Immature natural killer cell (primary cell): ENCODE measurements at regions not wholly inside any gene's neighbourhood (a gene's known extent, or its start where the extent isn't known, plus 50 kb on each side); places are given as distances from the start of the nearest gene placed in this dataset.
"Not testable (repeated sequence)": the region's sequence is repeated elsewhere in the genome, so short reads cannot be mapped to it uniquely, and the experiment has no call there.

Experiments used
- DNase-seq, 3 donors: peaks; one replicate each; pipeline ENCODE4 v3.0.0; 2022; ENCODE audit warnings: mixed read lengths in 1 of 3
- H3K27ac Mint-ChIP-seq, 6 donors: one replicate each; pipeline ENCODE4 v1.8.0; 2020; ENCODE audit warnings: mixed read lengths in 6 of 6, mild to moderate bottlenecking in 5 of 6, inconsistent platforms in 4 of 6, moderate library complexity in 3 of 6
- H3K27me3 Mint-ChIP-seq, 3 donors: one replicate each; pipeline ENCODE4 v1.8.0; 2020 to 2021; ENCODE audit warnings: low read depth in 3 of 3, mild to moderate bottlenecking in 3 of 3, mixed read lengths in 3 of 3, moderate library complexity in 3 of 3, inconsistent platforms in 1 of 3
- H3K36me3 Mint-ChIP-seq, 3 donors: one replicate each; pipeline ENCODE4 v1.8.0; 2020; ENCODE audit warnings: mixed read lengths in 3 of 3, inconsistent platforms in 2 of 3, mild to moderate bottlenecking in 2 of 3
- H3K4me1 Mint-ChIP-seq, 2 donors: one replicate each; pipeline ENCODE4 v1.8.0; 2020; ENCODE audit warnings: inconsistent platforms in 2 of 2, mild to moderate bottlenecking in 2 of 2, mixed read lengths in 2 of 2, moderate library complexity in 1 of 2
- H3K4me3 Mint-ChIP-seq, 5 donors: one replicate each; pipeline ENCODE4 v1.8.0; 2020; ENCODE audit warnings: mild to moderate bottlenecking in 5 of 5, mixed read lengths in 5 of 5, inconsistent platforms in 3 of 5, moderate library complexity in 3 of 5
- H3K9me3 Mint-ChIP-seq, 6 donors: one replicate each; pipeline ENCODE4 v1.8.0; 2020; ENCODE audit warnings: mild to moderate bottlenecking in 6 of 6, mixed read lengths in 6 of 6, inconsistent platforms in 4 of 6, moderate library complexity in 3 of 6

DNA sequence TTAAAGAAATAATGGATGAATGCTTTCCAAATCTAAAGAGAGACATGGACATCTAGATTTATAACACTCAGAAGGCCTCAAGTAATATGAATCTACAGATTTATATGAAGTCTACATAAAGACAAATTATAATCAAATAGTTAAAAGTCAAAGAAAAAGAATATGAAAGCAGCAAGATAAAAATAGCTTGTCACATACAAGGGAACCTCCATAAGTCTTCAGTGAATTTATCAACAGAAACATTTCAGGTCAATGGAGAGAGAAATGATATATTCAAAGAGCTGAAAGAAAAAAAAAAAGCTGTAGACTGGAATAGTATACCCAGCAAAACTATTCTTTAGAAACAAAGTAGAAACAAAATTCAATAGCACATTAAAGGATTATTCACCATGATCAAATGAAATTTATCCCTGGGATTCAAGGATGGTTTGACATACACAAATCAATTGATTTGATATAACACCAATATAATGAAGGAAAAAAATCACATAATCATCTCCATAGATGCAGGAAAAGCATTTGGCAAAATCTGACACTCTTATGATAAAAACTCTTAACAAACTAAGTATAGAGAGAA lies 346.6 kb upstream of the PABPC4L start:
- Mint-ChIP-seq H3K27ac (no peak overlapping the region), H3K4me3 (no peak overlapping the region), H3K9me3 (peaks cover 2 to 53% (median 30%) of the 10 kb centered on the region in 6 donors), H3K36me3 (no peaks in the 10 kb centered on the region), H3K27me3 (peaks cover 0 to 2% (median 0%) of the 10 kb centered on the region in 3 donors), H3K4me1 (no peaks in the 10 kb centered on the region)
- DNase-seq: no peak

- Mint-ChIP-seq H3K27me3 (peaks cover 0 to under 1% (median 0%) of the 10 kb centered on the region in 3 donors), H3K36me3 (no peaks in the 10 kb centered on the region), H3K27ac (no peak overlapping the region), H3K4me3 (no peak overlapping the region), H3K4me1 (no peaks in the 10 kb centered on the region), H3K9me3 (peaks cover 2 to 44% (median 29%) of the 10 kb centered on the region in 6 donors)
- no peak for DNase-seq
Observed at GRCh38 chr4:134546279-134546678, 344.7 kb upstream of the PABPC4L start.

GRCh38 chr4:134544303-134544770 lies 342.7 kb upstream of the PABPC4L start:
- Mint-ChIP-seq H3K4me1 (no peaks in the 10 kb centered on the region), H3K36me3 (no peaks in the 10 kb centered on the region), H3K4me3 (no peak overlapping the region), H3K27me3 (peaks cover 0 to 2% (median 0%) of the 10 kb centered on the region in 3 donors), H3K27ac (no peak overlapping the region), H3K9me3 (peaks cover 4 to 37% (median 23%) of the 10 kb centered on the region in 6 donors)
- DNase-seq: no peak

DNA sequence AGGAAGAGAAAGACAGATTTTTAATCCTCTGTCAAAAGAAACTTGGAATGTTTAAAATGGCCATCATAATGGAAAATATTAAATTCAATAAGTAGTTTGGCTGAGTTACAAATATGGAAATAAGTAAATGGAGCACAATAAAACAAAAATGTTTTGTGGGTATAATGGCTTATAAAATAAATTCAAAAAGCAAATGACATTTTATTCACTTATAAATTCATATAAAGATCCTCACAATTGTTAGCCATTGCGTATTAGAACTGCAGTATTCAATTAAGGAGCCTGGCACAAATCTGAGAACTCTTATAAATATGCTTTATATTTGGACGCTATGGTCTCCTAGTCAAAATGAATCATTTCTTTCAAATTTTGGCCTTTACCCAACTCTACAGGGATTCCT lies 339.0 kb upstream of the PABPC4L start:
- H3K9me3 Mint-ChIP-seq: peaks cover 5 to 34% (median 10%) of the 10 kb centered on the region in 6 donors
- H3K36me3 Mint-ChIP-seq: no peaks in the 10 kb centered on the region
- DNase-seq: no peak
- no peak overlapping the region for H3K4me3 Mint-ChIP-seq
- H3K4me1 Mint-ChIP-seq: no peaks in the 10 kb centered on the region
- peaks cover 0 to 2% (median 0%) of the 10 kb centered on the region in 3 donors for H3K27me3 Mint-ChIP-seq
- no peak overlapping the region for H3K27ac Mint-ChIP-seq

- no peak for DNase-seq
- Mint-ChIP-seq H3K27me3 (peaks cover 0 to 2% (median 0%) of the 10 kb centered on the region in 3 donors), H3K9me3 (peaks cover 7 to 41% (median 11%) of the 10 kb centered on the region in 6 donors), H3K36me3 (no peaks in the 10 kb centered on the region), H3K4me1 (no peaks in the 10 kb centered on the region), H3K4me3 (no peak overlapping the region), H3K27ac (no peak overlapping the region)
Observed at GRCh38 chr4:134539729-134540231, 338.2 kb upstream of the PABPC4L start.

GRCh38 chr4:134537701-134538100 lies 336.1 kb upstream of the PABPC4L start:
- Mint-ChIP-seq H3K27me3 (peaks cover 0 to 2% (median 0%) of the 10 kb centered on the region in 3 donors), H3K9me3 (peaks cover 7 to 51% (median 17%) of the 10 kb centered on the region in 6 donors), H3K36me3 (no peaks in the 10 kb centered on the region), H3K4me1 (no peaks in the 10 kb centered on the region), H3K4me3 (no peak overlapping the region), H3K27ac (no peak overlapping the region)
- DNase-seq: no peak

- Mint-ChIP-seq H3K9me3 (peaks cover 6 to 42% (median 16%) of the 10 kb centered on the region in 6 donors), H3K4me3 (no peak overlapping the region), H3K36me3 (no peaks in the 10 kb centered on the region)
Observed at GRCh38 chr4:134533068-134533467, 331.5 kb upstream of the PABPC4L start.

DNA sequence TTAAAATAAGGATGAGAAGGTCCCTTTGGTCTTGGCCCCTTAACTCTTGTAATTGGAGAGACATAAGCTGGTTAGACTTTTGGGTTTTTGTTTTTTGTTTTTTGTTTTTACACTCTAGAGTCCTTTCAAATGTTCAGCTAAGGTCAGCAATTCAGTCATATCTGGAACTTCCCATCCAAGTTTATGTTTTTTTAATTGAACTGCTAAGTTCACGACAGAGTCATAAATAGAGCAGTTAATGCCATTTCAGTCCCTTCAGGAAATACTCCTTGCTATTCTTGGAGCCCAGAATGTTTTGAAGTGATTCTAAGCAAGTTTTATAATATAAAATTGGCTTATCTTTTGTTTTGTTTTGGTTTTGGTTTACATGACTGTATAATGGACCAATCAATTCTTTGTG lies 329.4 kb upstream of the PABPC4L start:
- H3K4me3 Mint-ChIP-seq: no peak overlapping the region
- no peaks in the 10 kb centered on the region for H3K4me1 Mint-ChIP-seq
- DNase-seq: no peak
- no peaks in the 10 kb centered on the region for H3K36me3 Mint-ChIP-seq
- H3K9me3 Mint-ChIP-seq: peaks cover 5 to 34% (median 14%) of the 10 kb centered on the region in 6 donors
- no peak overlapping the region for H3K27ac Mint-ChIP-seq
- H3K27me3 Mint-ChIP-seq: no peaks in the 10 kb centered on the region

More at GRCh38 chr4:134533068-134533467, 331.5 kb upstream of the PABPC4L start:
- H3K27me3 Mint-ChIP-seq: no peaks in the 10 kb centered on the region
- DNase-seq: no peak
- no peak overlapping the region for H3K27ac Mint-ChIP-seq
- H3K4me1 Mint-ChIP-seq: no peaks in the 10 kb centered on the region

GRCh38 chr4:134529629-134530028 lies 328.0 kb upstream of the PABPC4L start:
- no peaks in the 10 kb centered on the region for H3K4me1 Mint-ChIP-seq
- peaks cover 0 to 33% (median 12%) of the 10 kb centered on the region in 6 donors for H3K9me3 Mint-ChIP-seq
- no peaks in the 10 kb centered on the region for H3K27me3 Mint-ChIP-seq
- H3K4me3 Mint-ChIP-seq: no peak overlapping the region
- no peak for DNase-seq
- no peak overlapping the region for H3K27ac Mint-ChIP-seq
- no peaks in the 10 kb centered on the region for H3K36me3 Mint-ChIP-seq

DNA sequence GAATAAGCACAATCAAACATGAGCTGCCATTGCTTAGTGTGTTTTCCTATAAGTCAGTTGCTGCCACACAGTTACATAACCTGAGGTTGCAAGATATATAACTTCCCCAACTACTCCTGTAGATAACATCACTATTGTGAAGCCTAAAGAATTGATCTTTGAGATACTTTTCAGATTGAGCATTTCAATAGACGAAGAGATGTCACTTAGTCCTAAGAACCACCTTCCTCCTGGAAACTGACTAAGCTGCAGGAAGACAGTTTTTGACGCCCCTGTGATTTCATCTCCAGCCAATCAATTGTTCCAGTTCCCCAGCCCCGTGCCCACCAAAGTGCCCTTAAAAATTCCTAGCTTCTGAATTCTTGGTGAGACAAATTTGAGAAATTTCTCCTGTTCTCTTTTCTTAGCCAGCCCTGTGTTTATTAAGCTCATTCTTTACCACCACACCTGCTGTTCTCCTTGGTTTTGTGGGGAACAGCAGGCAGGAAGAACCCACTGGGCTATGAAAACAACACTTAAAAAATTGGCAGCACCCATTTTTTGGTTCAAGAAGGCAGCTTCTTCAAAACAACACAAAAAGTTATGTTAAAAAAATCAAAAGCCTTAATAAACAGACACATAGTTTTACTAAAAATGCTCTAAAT lies 317.1 kb upstream of the PABPC4L start:
- Mint-ChIP-seq H3K27me3 (peaks cover 0 to 2% (median 0%) of the 10 kb centered on the region in 3 donors), H3K27ac (no peak overlapping the region), H3K4me1 (no peaks in the 10 kb centered on the region), H3K4me3 (no peak overlapping the region), H3K9me3 (peaks cover 2 to 21% (median 14%) of the 10 kb centered on the region in 6 donors), H3K36me3 (no peaks in the 10 kb centered on the region)
- DNase-seq: no peak

DNA sequence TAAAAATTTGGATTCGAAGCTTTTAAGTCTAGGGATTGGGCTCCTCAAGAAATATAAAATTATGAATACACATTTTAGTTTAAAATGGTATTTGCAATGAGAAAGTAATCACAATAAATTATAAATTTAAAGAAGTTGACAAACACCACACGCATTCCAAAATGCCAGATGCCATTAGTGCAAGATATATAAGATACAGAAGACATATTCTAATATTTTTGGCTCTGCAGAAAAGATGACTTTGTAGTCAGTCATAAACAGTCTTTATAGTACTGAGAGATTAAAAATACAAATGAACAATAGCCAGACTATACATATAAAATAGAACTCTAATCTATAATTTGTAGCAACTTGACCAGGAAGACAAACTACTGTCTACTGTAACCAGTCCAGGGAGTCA lies 309.0 kb upstream of the PABPC4L start:
- H3K27ac Mint-ChIP-seq: no peak overlapping the region
- H3K9me3 Mint-ChIP-seq: peaks cover 2 to 37% (median 20%) of the 10 kb centered on the region in 6 donors

DNA sequence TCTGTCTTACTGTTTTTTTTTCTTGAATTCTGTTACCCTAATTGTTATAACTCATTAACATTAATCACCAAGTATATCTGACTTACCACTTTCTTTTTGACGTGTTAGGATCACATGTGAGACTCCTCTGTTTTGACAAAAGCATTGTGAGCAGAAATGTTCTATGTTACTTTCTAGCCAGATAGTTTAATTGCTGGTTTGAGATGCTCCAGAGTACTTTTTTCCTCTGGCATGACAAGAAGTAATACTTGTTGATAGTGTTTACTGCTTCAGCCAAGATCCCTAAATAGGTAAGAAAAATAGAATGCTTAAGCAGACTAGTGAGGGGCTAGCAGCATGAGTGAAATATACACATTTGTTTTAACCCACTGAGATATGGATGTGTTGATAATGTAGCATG lies 303.9 kb upstream of the PABPC4L start:
- DNase-seq: no peak
- Mint-ChIP-seq H3K4me3 (no peak overlapping the region), H3K4me1 (no peaks in the 10 kb centered on the region), H3K9me3 (peaks cover 7 to 43% (median 23%) of the 10 kb centered on the region in 6 donors), H3K27ac (no peak overlapping the region), H3K27me3 (no peaks in the 10 kb centered on the region), H3K36me3 (no peaks in the 10 kb centered on the region)

More for the DNA sequence above, 309.0 kb upstream of the PABPC4L start:
- DNase-seq: no peak
- Mint-ChIP-seq H3K4me3 (no peak overlapping the region), H3K27me3 (no peaks in the 10 kb centered on the region), H3K36me3 (no peaks in the 10 kb centered on the region), H3K4me1 (no peaks in the 10 kb centered on the region)

DNA sequence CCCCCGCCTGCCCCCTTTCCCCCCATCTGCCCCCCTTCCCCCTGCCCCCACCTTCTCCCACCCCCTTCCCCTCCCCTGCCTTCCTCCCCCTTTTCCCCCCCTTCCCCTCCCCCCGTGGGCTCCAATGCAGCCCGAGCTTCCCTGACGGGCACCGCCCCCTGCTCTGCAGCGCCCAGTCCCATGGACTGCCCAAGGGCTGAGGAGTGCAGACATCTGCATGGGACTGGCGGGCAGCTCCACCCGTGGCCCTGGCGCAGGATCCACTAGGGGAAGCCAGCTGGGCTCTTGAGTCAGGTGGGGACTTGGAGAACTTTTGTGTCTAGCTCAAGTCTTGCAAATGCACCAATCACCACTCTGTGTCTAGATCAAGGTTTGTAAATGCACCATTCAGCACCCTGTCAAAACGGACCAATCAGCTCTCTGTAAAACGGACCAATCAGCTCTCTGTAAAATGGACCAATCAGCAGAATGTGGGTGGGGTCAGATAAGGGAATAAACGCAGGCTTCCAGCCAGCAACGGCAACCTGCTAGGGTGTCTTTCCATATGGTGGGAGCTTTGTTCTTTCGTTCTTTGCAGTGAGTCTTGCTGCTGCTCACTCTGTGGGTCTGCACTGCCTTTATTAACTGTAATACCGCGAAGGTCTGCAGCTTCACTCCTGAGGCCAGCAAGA lies 300.5 kb upstream of the PABPC4L start:
- no peaks in the 10 kb centered on the region for H3K36me3 Mint-ChIP-seq
- no peak overlapping the region for H3K4me3 Mint-ChIP-seq
- DNase-seq: no peak
- peaks cover 5 to 29% (median 15%) of the 10 kb centered on the region in 6 donors for H3K9me3 Mint-ChIP-seq
- no peaks in the 10 kb centered on the region for H3K27me3 Mint-ChIP-seq
- no peak overlapping the region for H3K27ac Mint-ChIP-seq
- H3K4me1 Mint-ChIP-seq: no peaks in the 10 kb centered on the region

- H3K4me3 Mint-ChIP-seq, DNase-seq, H3K27me3 Mint-ChIP-seq, H3K36me3 Mint-ChIP-seq, H3K27ac Mint-ChIP-seq, H3K4me1 Mint-ChIP-seq: not testable (repeated sequence)
- peaks cover 5 to 29% (median 15%) of the 10 kb centered on the region in 6 donors for H3K9me3 Mint-ChIP-seq
Observed at GRCh38 chr4:134501488-134501887, 299.9 kb upstream of the PABPC4L start.
